ENCODE measurements at regions not wholly inside any gene's neighbourhood (a gene's known extent, or its start where the extent isn't known, plus 50 kb on each side); places are given as distances from the start of the nearest gene placed in this dataset.

DNA sequence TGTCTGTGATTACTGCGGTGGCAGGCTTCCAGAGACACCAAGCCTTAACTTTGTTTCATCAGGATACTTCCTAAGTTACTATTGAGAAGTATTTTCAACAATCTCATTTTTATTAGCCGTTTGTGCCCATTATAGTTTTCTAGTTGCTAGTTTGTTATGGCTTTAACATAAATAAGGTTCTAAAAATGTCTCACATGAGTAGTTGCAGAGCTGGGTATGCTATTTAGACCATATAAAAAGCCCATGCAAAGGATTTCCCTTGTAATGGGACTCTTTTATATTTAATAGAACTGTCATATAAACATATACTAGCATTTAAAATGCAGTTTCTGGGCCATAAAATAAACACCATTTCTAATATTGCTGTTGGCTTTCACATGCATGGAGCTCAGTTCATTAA, 205.3 kb upstream of the TCF21 start:
- Histone ChIP-seq H3K4me3 (no peak overlapping the region), H3K36me3 (no peaks in the 10 kb centered on the region), H3K27me3 (no peaks in the 10 kb centered on the region), H3K4me1 (peaks cover 0 to 8% (median 0%) of the 10 kb centered on the region in 4 donors), H3K27ac (no peak overlapping the region), H3K9me3 (no peaks in the 10 kb centered on the region)
- DNase-seq (ENCODE audit: low spot score in 2 of 2): no peak
- TF ChIP-seq EP300 (IDR thresholded peaks at IDR 0.05) (no peak), CTCF (IDR thresholded peaks at IDR 0.05) (no peak), POLR2A (IDR thresholded peaks at IDR 0.05) (no peak)
- 64 to 74% methylated on average over 2 of the region's 2 CpGs for WGBS, 2 donors

GRCh38 chr6:133688705-133689492, 200.0 kb upstream of the TCF21 start:
- Histone ChIP-seq H3K36me3 (no peaks in the 10 kb centered on the region), H3K27me3 (no peaks in the 10 kb centered on the region), H3K4me3 (no peak overlapping the region), H3K27ac (no peak overlapping the region), H3K4me1 (no peaks in the 10 kb centered on the region), H3K9me3 (no peaks in the 10 kb centered on the region)
- 77 to 88% methylated on average over 5 of the region's 5 CpGs for WGBS, 2 donors
- no peak for DNase-seq (ENCODE audit: low spot score in 2 of 2)
- TF ChIP-seq EP300 (IDR thresholded peaks at IDR 0.05) (no peak), CTCF (IDR thresholded peaks at IDR 0.05) (no peak), POLR2A (IDR thresholded peaks at IDR 0.05) (no peak)

GRCh38 chr6:133689863-133690262, 199.1 kb upstream of the TCF21 start:
- DNase-seq (ENCODE audit: low spot score in 2 of 2): no peak
- no peaks in the 10 kb centered on the region for H3K9me3 ChIP-seq
- no peaks in the 10 kb centered on the region for H3K36me3 ChIP-seq
- no peaks in the 10 kb centered on the region for H3K27me3 ChIP-seq
- H3K27ac ChIP-seq: no peak overlapping the region
- no peaks in the 10 kb centered on the region for H3K4me1 ChIP-seq
- 62 to 69% methylated on average over 5 of the region's 5 CpGs for WGBS, 2 donors
- H3K4me3 ChIP-seq: no peak overlapping the region
- no peak for TF ChIP-seq POLR2A (IDR thresholded peaks at IDR 0.05)
- TF ChIP-seq EP300 (IDR thresholded peaks at IDR 0.05): no peak
- no peak for TF ChIP-seq CTCF (IDR thresholded peaks at IDR 0.05)

- no peaks in the 10 kb centered on the region for H3K4me1 ChIP-seq
- no peak overlapping the region for H3K27ac ChIP-seq
- no peak for DNase-seq (ENCODE audit: low spot score in 2 of 2)
- WGBS, 2 donors: 100% methylated on average over 1 of the region's 1 CpG
- H3K9me3 ChIP-seq: no peaks in the 10 kb centered on the region
- H3K4me3 ChIP-seq: no peak overlapping the region
- H3K27me3 ChIP-seq: no peaks in the 10 kb centered on the region
- no peaks in the 10 kb centered on the region for H3K36me3 ChIP-seq
- TF ChIP-seq EP300 (IDR thresholded peaks at IDR 0.05) (no peak), POLR2A (IDR thresholded peaks at IDR 0.05) (no peak), CTCF (IDR thresholded peaks at IDR 0.05) (no peak)
These were observed 195.3 kb upstream of the TCF21 start for GRCh38 chr6:133693565-133693964.

GRCh38 chr6:133697185-133697584, 191.7 kb upstream of the TCF21 start:
- Histone ChIP-seq H3K9me3 (no peaks in the 10 kb centered on the region), H3K4me3 (no peak overlapping the region), H3K4me1 (no peaks in the 10 kb centered on the region), H3K27me3 (no peaks in the 10 kb centered on the region), H3K27ac (no peak overlapping the region), H3K36me3 (no peaks in the 10 kb centered on the region)
- TF ChIP-seq POLR2A (IDR thresholded peaks at IDR 0.05) (no peak), CTCF (IDR thresholded peaks at IDR 0.05) (no peak), EP300 (IDR thresholded peaks at IDR 0.05) (no peak)
- no peak for DNase-seq (ENCODE audit: low spot score in 2 of 2)

Measured in tibial nerve (tissue), 4 donors.